GM12878 (cell line): ENCODE measurements at regions not wholly inside any gene's neighbourhood (a gene's known extent, or its start where the extent isn't known, plus 50 kb on each side); places are given as distances from the start of the nearest gene placed in this dataset.

Experiments
- ATAC-seq: fragments of 200-7000 bp; cut with Tn5 transposase; 3 replicates; pipeline ENCODE4 v1.9.1; 2020; ENCODE audit warnings: mild to moderate bottlenecking, moderate library complexity
- BruUV-seq: library from RNA; stranded (reverse); fragments of 400-500 nt; replicated peaks from 2 replicates; lab custom pipeline; 2021; lab: Mats Ljungman, UMichigan
- CTCF ChIA-PET: fragments of 300-600 bp; sonication (Branson Sonifier 250); formaldehyde crosslinking; extraction: SDS; loops from one replicate; lab custom pipeline; 2021; ENCODE audit warnings: inconsistent platforms; lab: Yijun Ruan, JAX
- POLR2A ChIA-PET: fragments of 350-600 bp; formaldehyde crosslinking; extraction: SDS; loops from one replicate; lab custom pipeline; 2021; ENCODE audit warnings: inconsistent platforms; lab: Charles Lee
- RAD21 ChIA-PET: fragments of 300-600 bp; sonication (Branson Sonifier 250); formaldehyde crosslinking; loops from one replicate; lab custom pipeline; 2023; ENCODE audit warnings: antibody characterized with exemption; ENCODE audit not compliant: unreplicated experiment; lab: Charles Lee
- SMC1A ChIA-PET: fragments of 300-600 bp; sonication (Branson Sonifier 250); formaldehyde crosslinking; loops from one replicate; lab custom pipeline; 2023; ENCODE audit not compliant: unreplicated experiment, uncharacterized antibody; lab: Charles Lee
- DNase-seq: peaks from one replicate; pipeline ENCODE4 v3.0.0-alpha.2; 2011; ENCODE audit warnings: low read depth, low spot score
- FAIRE-seq: peaks from 3 replicates; lab custom pipeline; 2011; peaks lifted over from hg19 to GRCh38; lab: Jason Lieb, UNC
- H2AFZ ChIP-seq: 2 replicates; pipeline ENCODE4 v1.6.0; 2011; ENCODE audit warnings: low read depth, low read length, control low read depth; ENCODE audit not compliant: control insufficient read depth
- H3K27ac ChIP-seq: 2 replicates; pipeline ENCODE4 v1.5.1; 2011; ENCODE audit warnings: control low read depth; ENCODE audit not compliant: control insufficient read depth, insufficient read depth
- H3K27me3 ChIP-seq, 2 experiments: replicated peaks in 1 of 2; 2 replicates each; pipeline versions ENCODE4 v1.6.0 to v1.6.1; 2011; ENCODE audit warnings: low read length in 1 of 2; ENCODE audit not compliant: control insufficient read depth in 2 of 2, insufficient read depth in 2 of 2
- H3K36me3 ChIP-seq, 2 experiments: 2 replicates each; pipeline ENCODE4 v1.5.1; 2011; ENCODE audit warnings: low read length in 1 of 2; ENCODE audit not compliant: control insufficient read depth in 2 of 2, insufficient read depth in 2 of 2
- H3K4me1 ChIP-seq: 2 replicates; pipeline ENCODE4 v1.6.1; 2011; ENCODE audit warnings: mild to moderate bottlenecking, low read length, moderate library complexity, mixed read lengths; ENCODE audit not compliant: control insufficient read depth, insufficient read depth
- H3K4me2 ChIP-seq: 2 replicates; pipeline ENCODE4 v1.6.0; 2011; ENCODE audit warnings: control low read depth; ENCODE audit not compliant: control insufficient read depth, insufficient read depth
- H3K4me3 ChIP-seq: fragments of 200-600 bp; sonication (generic); 2 replicates; pipeline ENCODE4 v1.5.1; 2016
- H3K79me2 ChIP-seq: 2 replicates; pipeline ENCODE4 v1.6.0; 2011; ENCODE audit warnings: low read length; ENCODE audit not compliant: control insufficient read depth, insufficient read depth
- H3K9ac ChIP-seq: 2 replicates; pipeline ENCODE4 v1.8.0; 2011; ENCODE audit warnings: low read length, control low read depth, mixed read lengths; ENCODE audit not compliant: control insufficient read depth, insufficient read depth
- H3K9me3 ChIP-seq: replicated peaks from 3 replicates; pipeline ENCODE4 v1.5.1; 2011; ENCODE audit warnings: mild to moderate bottlenecking, low read length; ENCODE audit not compliant: control insufficient read depth, insufficient read depth
- H4K20me1 ChIP-seq: 2 replicates; pipeline ENCODE4 v1.6.0; 2011; ENCODE audit not compliant: control insufficient read depth, insufficient read depth
- CHD2 ChIP-seq: IDR thresholded peaks from 2 replicates; pipeline ENCODE4 v1.6.1; 2011; ENCODE audit warnings: low read depth, low read length, improper control_type of control experiment, borderline replicate concordance
- CREM ChIP-seq: IDR thresholded peaks from 2 replicates; pipeline ENCODE4 v1.6.1; 2014; ENCODE audit warnings: antibody characterized with exemption, low read depth
- EZH2 ChIP-seq: IDR thresholded peaks from 2 replicates; pipeline ENCODE4 v1.6.1; 2012; ENCODE audit warnings: low read depth, mild to moderate bottlenecking, control low read depth, inconsistent platforms, low read length, borderline replicate concordance; ENCODE audit not compliant: control insufficient read depth
- FOXM1 ChIP-seq: IDR thresholded peaks from 2 replicates; pipeline ENCODE4 v1.6.1; 2012; ENCODE audit warnings: low read depth, mild to moderate bottlenecking, inconsistent platforms, low read length, moderate library complexity
- IKZF2 ChIP-seq, 2 experiments: fragments of 450-650 bp; IDR thresholded peaks; 2 replicates each; pipeline ENCODE4 v1.6.1; 2017; ENCODE audit warnings: mild to moderate bottlenecking in 2 of 2, moderate library complexity in 2 of 2
- IRF4 ChIP-seq: IDR thresholded peaks from 2 replicates; pipeline ENCODE4 v1.6.1; 2011; ENCODE audit warnings: low read depth, low read length
- LARP7 ChIP-seq: fragments of 450-650 bp; IDR thresholded peaks from 2 replicates; pipeline ENCODE4 v1.6.1; 2017; ENCODE audit warnings: mild to moderate bottlenecking
- MEF2A ChIP-seq: IDR thresholded peaks from 2 replicates; pipeline ENCODE4 v1.6.1; 2011; ENCODE audit warnings: low read depth, mild to moderate bottlenecking, low read length, moderate library complexity; ENCODE audit not compliant: insufficient read depth
- MYB ChIP-seq: fragments of 150-350 bp; IDR thresholded peaks from 2 replicates; pipeline ENCODE4 v1.6.1; 2014; ENCODE audit warnings: mild to moderate bottlenecking, low read depth, low read length, borderline replicate concordance
- NBN ChIP-seq: fragments of 450-650 bp; IDR thresholded peaks from 2 replicates; pipeline ENCODE4 v1.6.1; 2016
- NFIC ChIP-seq: IDR thresholded peaks from 2 replicates; pipeline ENCODE4 v1.6.1; 2012; ENCODE audit warnings: low read depth, mild to moderate bottlenecking, inconsistent platforms, low read length, moderate library complexity
- NFYB ChIP-seq: IDR thresholded peaks from 2 replicates; pipeline ENCODE4 v1.6.1; 2011; ENCODE audit warnings: low read depth, mild to moderate bottlenecking, low read length, improper control_type of control experiment, moderate library complexity; ENCODE audit not compliant: insufficient read depth
- NR2C1 ChIP-seq: fragments of 450-650 bp; IDR thresholded peaks from 2 replicates; pipeline ENCODE4 v1.6.1; 2017; ENCODE audit warnings: antibody characterized with exemption, mild to moderate bottlenecking, moderate library complexity
- NR2C2 ChIP-seq: IDR thresholded peaks from 2 replicates; pipeline ENCODE4 v1.6.1; 2011; ENCODE audit warnings: borderline replicate concordance, low read depth; ENCODE audit not compliant: control insufficient read depth, insufficient read length
- SKIL ChIP-seq: fragments of 450-650 bp; IDR thresholded peaks from 2 replicates; pipeline ENCODE4 v1.6.1; 2017; ENCODE audit warnings: mild to moderate bottlenecking, low read depth, inconsistent platforms; ENCODE audit not compliant: poor library complexity, severe bottlenecking
- SMAD1 ChIP-seq: fragments of 450-650 bp; IDR thresholded peaks from 2 replicates; pipeline ENCODE4 v1.6.1; 2018; ENCODE audit warnings: mild to moderate bottlenecking, low read depth; ENCODE audit not compliant: partially characterized antibody
- SPI1 ChIP-seq: IDR thresholded peaks from 2 replicates; pipeline ENCODE4 v1.6.1; 2011; ENCODE audit warnings: low read depth, mild to moderate bottlenecking, low read length, moderate library complexity, borderline replicate concordance; ENCODE audit not compliant: insufficient read depth
- STAT3 ChIP-seq: IDR thresholded peaks from 2 replicates; pipeline ENCODE4 v1.6.1; 2011; ENCODE audit warnings: low read depth, low read length, improper control_type of control experiment
- in situ Hi-C: fragments of 300-500 bp; cut with MboI; formaldehyde crosslinking; loops from 9 replicates; pipeline ENCODE4 v1.14.3; 2018; ENCODE audit warnings: mixed read lengths
- intact Hi-C: fragments of 100-400 bp; cut with micrococcal nuclease; formaldehyde crosslinking; loops from one replicate; pipeline ENCODE4 v1.14.2; 2022; ENCODE audit not compliant: unreplicated experiment

- no peak for TF ChIP-seq NFIC
- TF ChIP-seq SKIL = no peak
- no peak for TF ChIP-seq NR2C1
- no peak for TF ChIP-seq EZH2
These were observed 189.4 kb downstream of the MFSD1 start (continued) for GRCh38 chr3:158991146-158991705.

- intact Hi-C loops = no loop called here
- no peaks in the 10 kb centered on the region for H3K9me3 ChIP-seq
- no peak overlapping the region for H3K4me3 ChIP-seq
- ChIA-PET RAD21 (no interaction called here), SMC1A (no interaction called here)
- no peak overlapping the region for H2AFZ ChIP-seq
- in situ Hi-C loops = no loop called here
- ATAC-seq = no peak
- no peaks in the 10 kb centered on the region for H3K4me1 ChIP-seq
- no peak for FAIRE-seq
- no peaks in the 10 kb centered on the region for H3K79me2 ChIP-seq
- H3K27ac ChIP-seq = no peak overlapping the region
- H3K9ac ChIP-seq = no peak overlapping the region
- TF ChIP-seq STAT3 (no peak), LARP7 (no peak), SPI1 (no peak), MEF2A (no peak), NFYB (no peak), CHD2 (no peak), IRF4 (no peak), NR2C2 (no peak), SMAD1 (no peak), CREM (no peak), MYB (no peak), NBN (no peak), IKZF2 (IDR thresholded peaks at IDR 0.05) (no peak), FOXM1 (no peak)
- TF ChIP-seq, all 136 proteins: peak for 0
- no peaks in the 10 kb centered on the region for H4K20me1 ChIP-seq
- H3K27me3 ChIP-seq = no peaks in the 10 kb centered on the region
- no TSS peak for BruUV-seq
- no peaks in the 10 kb centered on the region for H3K36me3 ChIP-seq
- ChIA-PET CTCF (no interaction called here), POLR2A (no interaction called here)
- no peak for DNase-seq
- H3K4me2 ChIP-seq = no peak overlapping the region
These were observed 190.6 kb downstream of the MFSD1 start for GRCh38 chr3:158992463-158992862.
